Fibroblast of pulmonary artery (primary cell): ENCODE measurements at regions not wholly inside any gene's neighbourhood (a gene's known extent, or its start where the extent isn't known, plus 50 kb on each side); places are given as distances from the start of the nearest gene placed in this dataset.

Source experiments
- DNase-seq: peaks from one replicate; pipeline ENCODE4 v3.0.0-alpha.2; 2010; ENCODE audit warnings: low read depth
- H3K4me3 ChIP-seq: replicated peaks from 2 replicates; pipeline ENCODE4 v1.5.1; 2011; ENCODE audit warnings: low read depth, mild to moderate bottlenecking, control low read depth, low read length, moderate library complexity
- TF ChIP-seq, protein P1 (sequence below): IDR thresholded peaks from 2 replicates; pipeline ENCODE4 v1.5.1; 2011; ENCODE audit warnings: mild to moderate bottlenecking, control low read depth, low read length, inconsistent platforms; ENCODE audit errors: missing control alignments

DNA sequence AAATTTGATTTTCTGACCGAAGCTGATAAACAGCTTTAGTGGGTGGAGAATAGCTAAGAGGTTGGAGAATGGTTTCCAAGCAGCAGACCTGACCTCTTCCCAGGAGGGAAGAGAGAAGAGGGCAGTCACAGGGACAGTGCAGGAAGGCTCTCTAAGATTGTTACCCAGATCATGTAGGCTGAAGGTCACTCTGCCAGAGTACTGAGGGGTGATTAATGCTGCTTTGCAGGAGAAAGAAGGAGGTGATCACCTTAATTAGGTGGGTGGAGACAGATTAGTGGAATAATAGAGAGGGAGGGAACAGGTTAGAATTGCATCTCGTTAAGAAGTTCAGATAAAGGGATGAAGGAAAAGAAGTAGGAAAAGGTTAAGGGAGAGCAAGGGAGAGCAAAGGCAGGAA is 440.5 kb downstream of the BRINP1 start:
- TF ChIP-seq, protein P1, sequence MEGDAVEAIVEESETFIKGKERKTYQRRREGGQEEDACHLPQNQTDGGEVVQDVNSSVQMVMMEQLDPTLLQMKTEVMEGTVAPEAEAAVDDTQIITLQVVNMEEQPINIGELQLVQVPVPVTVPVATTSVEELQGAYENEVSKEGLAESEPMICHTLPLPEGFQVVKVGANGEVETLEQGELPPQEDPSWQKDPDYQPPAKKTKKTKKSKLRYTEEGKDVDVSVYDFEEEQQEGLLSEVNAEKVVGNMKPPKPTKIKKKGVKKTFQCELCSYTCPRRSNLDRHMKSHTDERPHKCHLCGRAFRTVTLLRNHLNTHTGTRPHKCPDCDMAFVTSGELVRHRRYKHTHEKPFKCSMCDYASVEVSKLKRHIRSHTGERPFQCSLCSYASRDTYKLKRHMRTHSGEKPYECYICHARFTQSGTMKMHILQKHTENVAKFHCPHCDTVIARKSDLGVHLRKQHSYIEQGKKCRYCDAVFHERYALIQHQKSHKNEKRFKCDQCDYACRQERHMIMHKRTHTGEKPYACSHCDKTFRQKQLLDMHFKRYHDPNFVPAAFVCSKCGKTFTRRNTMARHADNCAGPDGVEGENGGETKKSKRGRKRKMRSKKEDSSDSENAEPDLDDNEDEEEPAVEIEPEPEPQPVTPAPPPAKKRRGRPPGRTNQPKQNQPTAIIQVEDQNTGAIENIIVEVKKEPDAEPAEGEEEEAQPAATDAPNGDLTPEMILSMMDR = no peak
- DNase-seq = no peak
- no peak overlapping the region for H3K4me3 ChIP-seq

DNA sequence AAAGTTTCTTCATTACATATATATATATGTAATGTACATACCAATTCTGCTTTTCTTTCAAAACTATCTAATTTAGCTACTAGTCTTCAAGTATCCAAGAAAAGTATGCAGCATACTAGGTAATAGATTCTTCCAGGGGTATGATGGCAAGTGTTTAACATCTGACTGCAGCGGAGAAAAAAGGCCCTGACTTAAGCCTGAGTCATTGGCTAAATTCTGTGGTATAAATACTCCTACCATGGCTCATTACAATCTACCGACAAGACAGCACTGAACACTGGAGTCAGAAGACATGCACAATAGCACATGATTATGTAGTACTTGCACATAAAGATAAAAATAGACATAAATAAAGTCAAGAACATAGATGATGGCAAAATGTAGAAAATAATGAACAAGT is 439.9 kb downstream of the BRINP1 start:
- TF ChIP-seq, protein P1 = no peak
- DNase-seq = no peak
- H3K4me3 ChIP-seq = no peak overlapping the region

GRCh38 chr9:118931941-118932340 is 437.3 kb downstream of the BRINP1 start:
- no peak for DNase-seq
- TF ChIP-seq, protein P1 = no peak
- H3K4me3 ChIP-seq = no peak overlapping the region

DNA sequence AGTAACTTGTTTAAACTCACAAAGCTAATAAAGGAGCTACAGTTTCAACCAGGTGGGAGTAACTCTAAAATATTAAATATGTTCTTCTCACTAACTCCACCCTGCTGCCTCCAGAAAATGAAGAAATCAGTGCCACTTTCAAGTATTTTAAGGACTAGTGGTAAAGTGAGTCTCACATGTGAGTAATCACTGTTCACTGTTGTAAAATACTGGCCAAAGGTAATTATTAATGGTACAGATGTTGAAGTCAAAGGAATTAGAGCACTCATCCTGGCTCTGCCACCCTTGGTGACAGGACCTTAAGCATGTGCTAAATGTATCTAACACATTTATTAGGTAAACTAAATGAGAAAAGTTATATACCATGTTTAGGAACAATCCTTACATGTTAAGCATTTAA is 430.7 kb downstream of the BRINP1 start:
- TF ChIP-seq, protein P1 = no peak
- H3K4me3 ChIP-seq = no peak overlapping the region
- DNase-seq = no peak

DNA sequence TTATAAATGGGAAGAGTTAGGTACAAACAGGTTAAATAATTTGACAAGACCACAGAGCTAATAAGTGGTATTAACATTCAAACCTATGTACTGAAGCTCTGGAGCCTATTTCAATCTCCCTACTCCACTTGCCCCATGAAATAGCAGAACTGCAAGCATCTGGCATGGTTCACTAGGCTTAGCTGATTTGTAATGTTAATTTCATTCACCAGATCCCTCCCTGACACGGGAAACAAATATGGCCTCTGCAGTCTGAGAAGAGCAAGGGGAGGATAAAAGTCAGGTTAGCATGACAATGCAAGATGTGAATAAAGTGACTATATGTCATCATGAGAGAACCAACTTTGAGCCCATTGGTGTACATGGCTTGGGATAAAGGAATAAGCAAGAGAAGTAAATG is 428.8 kb downstream of the BRINP1 start:
- TF ChIP-seq, protein P1 = no peak
- DNase-seq = no peak
- H3K4me3 ChIP-seq = no peak overlapping the region

- no peak overlapping the region for H3K4me3 ChIP-seq
- DNase-seq = no peak
- TF ChIP-seq, protein P1 = no peak
Observed at GRCh38 chr9:118946669-118947068, 422.6 kb downstream of the BRINP1 start.

DNA sequence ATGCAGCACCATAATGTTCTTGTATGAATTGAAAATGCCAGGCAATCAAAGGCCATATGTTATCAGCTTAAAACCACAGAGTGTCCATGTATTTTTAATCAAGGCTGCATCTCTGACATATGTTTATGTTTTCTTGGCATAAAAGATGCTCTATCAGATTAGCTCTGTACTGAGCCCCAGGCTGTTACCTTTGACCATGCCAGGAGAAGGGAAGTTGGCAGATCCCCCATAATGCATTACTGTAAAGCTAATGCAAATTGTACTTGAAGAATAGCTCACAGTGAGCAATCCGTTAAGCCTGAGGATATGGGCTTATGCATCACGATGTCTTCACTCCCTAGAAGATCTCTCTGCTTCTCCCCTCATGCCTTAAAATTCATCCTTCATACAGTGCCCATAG is 414.4 kb downstream of the BRINP1 start:
- TF ChIP-seq, protein P1 = no peak
- DNase-seq = no peak
- H3K4me3 ChIP-seq = no peak overlapping the region
